ENCODE measurements at regions not wholly inside any gene's neighbourhood (a gene's known extent, or its start where the extent isn't known, plus 50 kb on each side); places are given as distances from the start of the nearest gene placed in this dataset.

- intact Hi-C loops (cut with micrococcal nuclease): no loop called here
- ChIA-PET POLR2A (no interaction called here), CTCF (no interaction called here)
- Histone ChIP-seq H3K79me2 (ENCODE audit: control insufficient read depth, insufficient read depth, low read length) (no peaks in the 10 kb centered on the region), H3K27ac (ENCODE audit: insufficient read depth, low read depth, low read length) (no peak overlapping the region), H3K27me3 (ENCODE audit: control insufficient read depth in 2 of 2, insufficient read depth in 2 of 2, low read length in 2 of 2) (no peaks in the 10 kb centered on the region), H3K36me3 (ENCODE audit: control insufficient read depth in 2 of 2, extremely low read depth in 1 of 2, insufficient read depth in 2 of 2, low read length in 2 of 2) (no peaks in the 10 kb centered on the region), H3K9me3 (replicated peaks; ENCODE audit: control insufficient read depth, insufficient read depth, low read length) (peaks cover 3% of the 10 kb centered on the region), H2AFZ (ENCODE audit: low read depth, low read length) (no peak overlapping the region), H3K9me1 (replicated peaks; ENCODE audit: control insufficient read depth, extremely low read depth, insufficient read depth, low read length) (no peaks in the 10 kb centered on the region), H3K4me1 (ENCODE audit: control insufficient read depth, extremely low read depth, insufficient read depth, low read length) (no peaks in the 10 kb centered on the region), H3K9ac (replicated peaks; ENCODE audit: extremely low read depth, insufficient read depth, low read length) (no peak overlapping the region), H3K4me2 (ENCODE audit: insufficient read depth, low read length) (no peak overlapping the region), H4K20me1 (replicated peaks; ENCODE audit: control insufficient read depth, extremely low read depth, insufficient read depth, low read length) (no peaks in the 10 kb centered on the region), H3K4me3 (replicated peaks in 1 of 3; ENCODE audit: insufficient read depth in 1 of 3, low read depth in 1 of 3, low read length in 3 of 3) (no peak overlapping the region)
- DNase-seq (ENCODE audit: low read depth, low spot score) (no peak), FAIRE-seq (no peak)
- no TSS peak for BruUV-seq (replicated peaks)
- dilution Hi-C loops (cut with MboI; ENCODE audit: extremely low pct_ligation_motif_present, low sequenced_read_pairs): no loop called here
- TF ChIP-seq MYC (IDR thresholded peaks at IDR 0.05; ENCODE audit: low read depth, low read length) (no peak), JUN (IDR thresholded peaks at IDR 0.05; ENCODE audit: borderline replicate concordance, insufficient read depth, insufficient read length, low read depth) (no peak), POLR2A (IDR thresholded peaks at IDR 0.05; ENCODE audit: low read depth, low read length) (no peak), EZH2 (IDR thresholded peaks at IDR 0.05; ENCODE audit: borderline replicate concordance, low read depth, low read length, severe bottlenecking) (no peak), GATA2 (IDR thresholded peaks at IDR 0.05; ENCODE audit: insufficient read depth, insufficient read length, low read depth, low read length) (no peak), MAX (IDR thresholded peaks at IDR 0.05; ENCODE audit: insufficient read depth, insufficient read length) (no peak), FOS (IDR thresholded peaks at IDR 0.05; ENCODE audit: borderline replicate concordance, insufficient read depth, low read length) (no peak), CTCF (IDR thresholded peaks at IDR 0.05; ENCODE audit: extremely low read depth in 1 of 2, insufficient read depth in 1 of 2, low read depth in 1 of 2, low read length in 2 of 2) (no peak), POLR2AphosphoS5 (IDR thresholded peaks at IDR 0.05; ENCODE audit: insufficient read depth, low read depth, low read length) (no peak)
Observed at GRCh38 chr18:40555914-40556313, 1399.1 kb upstream of the PIK3C3 start.

Measured in endothelial cell of umbilical vein (primary cell).